A172 (cell line): ENCODE measurements at regions not wholly inside any gene's neighbourhood (a gene's known extent, or its start where the extent isn't known, plus 50 kb on each side); places are given as distances from the start of the nearest gene placed in this dataset.
"Not testable (repeated sequence)": the region's sequence is repeated elsewhere in the genome, so short reads cannot be mapped to it uniquely, and the experiment has no call there.

Experiments used
- DNase-seq: peaks from one replicate; pipeline ENCODE4 v3.0.0-alpha.2; 2015; ENCODE audit warnings: low spot score

- peak; percentile 85 for DNase-seq
Measured at GRCh38 chr12:87425942-87426554, 603.2 kb downstream of the C12orf50 start.

- DNase-seq: not testable (repeated sequence)
Measured at GRCh38 chr12:87421233-87421632, 608.0 kb downstream of the C12orf50 start.

- peak; percentile 49 for DNase-seq
Measured at GRCh38 chr12:87413784-87414183, 615.4 kb downstream of the C12orf50 start.

- DNase-seq: peak; percentile 4
Measured at GRCh38 chr12:87406926-87407325, 622.3 kb downstream of the C12orf50 start.

- no peak for DNase-seq
Measured at GRCh38 chr12:87405918-87406317, 623.3 kb downstream of the C12orf50 start.

- DNase-seq: not testable (repeated sequence)
Measured at GRCh38 chr12:87394168-87394567, 635.0 kb downstream of the C12orf50 start.

GRCh38 chr12:87388376-87388775 is 640.8 kb downstream of the C12orf50 start:
- no peak for DNase-seq

- DNase-seq: no peak
Measured at GRCh38 chr12:87385322-87385721, 643.9 kb downstream of the C12orf50 start.

GRCh38 chr12:87384226-87384625 is 645.0 kb downstream of the C12orf50 start:
- no peak for DNase-seq

GRCh38 chr12:87383680-87384079 is 645.5 kb downstream of the C12orf50 start:
- DNase-seq: no peak

- no peak for DNase-seq
Measured at GRCh38 chr12:87382959-87383566, 646.1 kb downstream of the C12orf50 start.

GRCh38 chr12:87382436-87382835 is 646.8 kb downstream of the C12orf50 start:
- no peak for DNase-seq

GRCh38 chr12:87381742-87382141 is 647.5 kb downstream of the C12orf50 start:
- no peak for DNase-seq

- DNase-seq: no peak
Measured at GRCh38 chr12:87378526-87378925, 650.7 kb downstream of the C12orf50 start.

- no peak for DNase-seq
Measured at GRCh38 chr12:87376722-87377121, 652.5 kb downstream of the C12orf50 start.

GRCh38 chr12:87369161-87369560 is 660.0 kb downstream of the C12orf50 start:
- no peak for DNase-seq

- DNase-seq: no peak
Measured at GRCh38 chr12:87368259-87368658, 660.9 kb downstream of the C12orf50 start.

- DNase-seq: no peak
Measured at GRCh38 chr12:87365423-87365822, 663.8 kb downstream of the C12orf50 start.

GRCh38 chr12:87363497-87364084 is 665.6 kb downstream of the C12orf50 start:
- no peak for DNase-seq

GRCh38 chr12:87349681-87350080 is 679.5 kb downstream of the C12orf50 start:
- no peak for DNase-seq

GRCh38 chr12:87348071-87348470 is 681.1 kb downstream of the C12orf50 start:
- DNase-seq: no peak

- DNase-seq: peak; percentile 23
Measured at GRCh38 chr12:87344699-87345098, 684.5 kb downstream of the C12orf50 start.

GRCh38 chr12:87338681-87339080 is 690.5 kb downstream of the C12orf50 start:
- no peak for DNase-seq
